ENCODE measurements at regions not wholly inside any gene's neighbourhood (a gene's known extent, or its start where the extent isn't known, plus 50 kb on each side); places are given as distances from the start of the nearest gene placed in this dataset.

DNA sequence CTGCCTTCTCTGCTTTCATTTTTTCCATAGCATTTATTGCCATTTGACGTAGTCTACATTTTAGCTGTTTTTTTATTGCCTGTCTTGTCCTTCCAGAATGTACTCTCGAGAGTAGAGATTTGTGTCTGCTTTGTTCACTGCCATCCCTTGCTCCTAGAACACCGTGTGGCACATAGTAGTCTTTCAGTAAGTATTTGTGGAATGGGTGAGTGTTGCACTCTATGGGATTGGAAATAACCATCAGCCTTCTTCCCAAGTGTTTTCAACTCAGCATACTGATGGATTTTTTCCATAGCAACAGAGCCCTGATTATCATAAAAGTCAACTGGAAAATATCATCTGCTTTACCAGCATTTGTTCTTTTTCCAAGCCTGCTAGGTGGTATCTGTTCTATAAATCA, 462.6 kb downstream of the ENC1 start:
- H3K36me3 Mint-ChIP-seq = no peaks in the 10 kb centered on the region
- no peak overlapping the region for H3K27ac ChIP-seq
- no peaks in the 10 kb centered on the region for H3K36me3 ChIP-seq
- peak overlapping the region; percentile 51 for H3K27ac Mint-ChIP-seq
- no peak overlapping the region for H3K4me3 Mint-ChIP-seq
- H4K20me1 ChIP-seq (ENCODE audit: low read depth) = no peaks in the 10 kb centered on the region
- H3K79me2 ChIP-seq (ENCODE audit: low read depth) = no peaks in the 10 kb centered on the region
- TF ChIP-seq EZH2 (IDR thresholded peaks at IDR 0.05) = no peak
- no peak for TF ChIP-seq EZH2phosphoT487 (IDR thresholded peaks at IDR 0.05)
- TF ChIP-seq CTCF (IDR thresholded peaks at IDR 0.05) = no peak
- peaks cover 24% of the 10 kb centered on the region for H3K4me1 ChIP-seq
- H2AFZ ChIP-seq (replicated peaks) = no peak overlapping the region
- H3K4me2 ChIP-seq = no peak overlapping the region
- H3K9me3 ChIP-seq (ENCODE audit: low read depth) = no peaks in the 10 kb centered on the region
- H3K9me3 Mint-ChIP-seq = peaks cover 9% of the 10 kb centered on the region
- no peak overlapping the region for H3K9ac ChIP-seq
- no peak for DNase-seq (ENCODE audit: low spot score)
- H3K27me3 ChIP-seq = no peaks in the 10 kb centered on the region
- H3K27me3 Mint-ChIP-seq (ENCODE audit: insufficient read depth, low read depth) = peaks cover 12% of the 10 kb centered on the region
- H3K4me1 Mint-ChIP-seq = peaks cover 52% of the 10 kb centered on the region
- H3F3A ChIP-seq (ENCODE audit: low read depth) = peaks cover 23% of the 10 kb centered on the region
- H3K4me3 ChIP-seq = no peak overlapping the region

DNA sequence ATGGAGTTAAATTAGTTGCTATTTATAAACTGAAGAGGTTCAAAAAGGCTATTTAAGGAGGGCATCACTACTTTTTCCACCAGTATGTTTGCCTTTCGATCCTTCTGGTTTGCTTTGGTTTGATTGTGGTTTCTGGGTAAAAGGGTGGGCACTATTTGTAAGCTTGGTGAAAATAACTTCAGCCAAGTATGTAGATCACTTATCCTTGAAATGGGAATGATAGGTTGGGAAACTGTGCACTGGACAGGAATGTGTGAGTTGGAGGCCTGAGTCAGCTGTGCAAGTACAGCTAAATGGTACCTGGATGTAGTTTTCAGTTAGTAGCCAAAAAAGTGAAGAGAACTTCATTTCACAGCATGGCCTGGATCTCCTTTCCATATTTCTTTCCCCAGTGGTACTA, 466.2 kb downstream of the ENC1 start:
- Histone ChIP-seq H3K9ac (no peak overlapping the region), H3K9me3 (ENCODE audit: low read depth) (no peaks in the 10 kb centered on the region), H3K4me1 (peaks cover 19% of the 10 kb centered on the region), H3K27me3 (no peaks in the 10 kb centered on the region), H3K4me2 (no peak overlapping the region), H2AFZ (replicated peaks) (no peak overlapping the region), H4K20me1 (ENCODE audit: low read depth) (no peaks in the 10 kb centered on the region), H3K4me3 (no peak overlapping the region), H3K36me3 (no peaks in the 10 kb centered on the region), H3K27ac (no peak overlapping the region), H3K79me2 (ENCODE audit: low read depth) (no peaks in the 10 kb centered on the region), H3F3A (ENCODE audit: low read depth) (peaks cover 26% of the 10 kb centered on the region)
- no peaks in the 10 kb centered on the region for H3K36me3 Mint-ChIP-seq
- peaks cover 3% of the 10 kb centered on the region for H3K9me3 Mint-ChIP-seq
- no peak for TF ChIP-seq EZH2phosphoT487 (IDR thresholded peaks at IDR 0.05)
- no peak for DNase-seq (ENCODE audit: low spot score)
- H3K27me3 Mint-ChIP-seq (ENCODE audit: insufficient read depth, low read depth) = peaks cover 15% of the 10 kb centered on the region
- no peak overlapping the region for H3K27ac Mint-ChIP-seq
- H3K4me3 Mint-ChIP-seq = no peak overlapping the region
- peaks cover 41% of the 10 kb centered on the region for H3K4me1 Mint-ChIP-seq

- peaks cover 34% of the 10 kb centered on the region for H3K4me1 Mint-ChIP-seq
- Histone ChIP-seq H4K20me1 (ENCODE audit: low read depth) (no peaks in the 10 kb centered on the region), H3F3A (ENCODE audit: low read depth) (peaks cover 19% of the 10 kb centered on the region), H3K36me3 (no peaks in the 10 kb centered on the region), H3K27me3 (no peaks in the 10 kb centered on the region), H3K9ac (no peak overlapping the region), H3K27ac (no peak overlapping the region), H3K9me3 (ENCODE audit: low read depth) (no peaks in the 10 kb centered on the region), H3K4me2 (peak overlapping the region; percentile 3), H2AFZ (replicated peaks) (no peak overlapping the region), H3K4me1 (peaks cover 12% of the 10 kb centered on the region), H3K4me3 (no peak overlapping the region), H3K79me2 (ENCODE audit: low read depth) (no peaks in the 10 kb centered on the region)
- DNase-seq (ENCODE audit: low spot score) = no peak
- TF ChIP-seq EZH2 (IDR thresholded peaks at IDR 0.05) (no peak), EZH2phosphoT487 (IDR thresholded peaks at IDR 0.05) (no peak), CTCF (IDR thresholded peaks at IDR 0.05) (no peak)
- peak overlapping the region; percentile 74 for H3K27ac Mint-ChIP-seq
- peaks cover 3% of the 10 kb centered on the region for H3K9me3 Mint-ChIP-seq
- no peaks in the 10 kb centered on the region for H3K36me3 Mint-ChIP-seq
- peaks cover 13% of the 10 kb centered on the region for H3K27me3 Mint-ChIP-seq (ENCODE audit: insufficient read depth, low read depth)
- H3K4me3 Mint-ChIP-seq = no peak overlapping the region
Observed at GRCh38 chr5:74173665-74174064, 466.9 kb downstream of the ENC1 start.

DNA sequence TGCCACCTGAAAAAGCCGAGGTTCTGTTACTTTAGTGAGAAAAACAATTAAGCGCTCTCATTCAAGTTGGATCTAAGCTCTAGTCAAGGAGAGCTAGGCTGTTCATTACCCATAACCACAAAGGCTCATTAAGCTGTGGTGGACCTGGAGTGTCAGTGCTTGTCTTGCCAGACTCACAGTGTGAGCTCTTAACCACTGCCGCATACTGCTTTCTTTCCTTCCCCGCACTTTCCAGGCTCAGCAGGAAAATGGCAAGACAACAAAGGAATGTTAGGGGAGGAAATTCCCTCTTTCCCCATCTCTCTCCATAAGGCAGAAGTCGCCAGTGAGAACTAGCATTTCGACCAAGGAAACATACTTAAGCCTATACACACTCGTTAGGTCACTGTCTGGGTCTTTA, 467.3 kb downstream of the ENC1 start:
- Histone ChIP-seq H3K9me3 (ENCODE audit: low read depth) (no peaks in the 10 kb centered on the region), H3K27ac (no peak overlapping the region), H3K27me3 (no peaks in the 10 kb centered on the region), H2AFZ (replicated peaks) (no peak overlapping the region), H3K4me3 (no peak overlapping the region), H4K20me1 (ENCODE audit: low read depth) (no peaks in the 10 kb centered on the region), H3K79me2 (ENCODE audit: low read depth) (no peaks in the 10 kb centered on the region), H3K36me3 (no peaks in the 10 kb centered on the region), H3K9ac (no peak overlapping the region), H3K4me2 (peak overlapping the region; percentile 3), H3K4me1 (peaks cover 9% of the 10 kb centered on the region), H3F3A (ENCODE audit: low read depth) (peaks cover 16% of the 10 kb centered on the region)
- peaks cover 29% of the 10 kb centered on the region for H3K4me1 Mint-ChIP-seq
- TF ChIP-seq CTCF (IDR thresholded peaks at IDR 0.05) (no peak), EZH2phosphoT487 (IDR thresholded peaks at IDR 0.05) (no peak), EZH2 (IDR thresholded peaks at IDR 0.05) (no peak)
- H3K27ac Mint-ChIP-seq = peak overlapping the region; percentile 74
- peaks cover 3% of the 10 kb centered on the region for H3K9me3 Mint-ChIP-seq
- H3K27me3 Mint-ChIP-seq (ENCODE audit: insufficient read depth, low read depth) = peaks cover 12% of the 10 kb centered on the region
- H3K4me3 Mint-ChIP-seq = no peak overlapping the region
- no peaks in the 10 kb centered on the region for H3K36me3 Mint-ChIP-seq
- peak; percentile 46 for DNase-seq (ENCODE audit: low spot score)
